ENCODE measurements at regions not wholly inside any gene's neighbourhood (a gene's known extent, or its start where the extent isn't known, plus 50 kb on each side); places are given as distances from the start of the nearest gene placed in this dataset.

DNA sequence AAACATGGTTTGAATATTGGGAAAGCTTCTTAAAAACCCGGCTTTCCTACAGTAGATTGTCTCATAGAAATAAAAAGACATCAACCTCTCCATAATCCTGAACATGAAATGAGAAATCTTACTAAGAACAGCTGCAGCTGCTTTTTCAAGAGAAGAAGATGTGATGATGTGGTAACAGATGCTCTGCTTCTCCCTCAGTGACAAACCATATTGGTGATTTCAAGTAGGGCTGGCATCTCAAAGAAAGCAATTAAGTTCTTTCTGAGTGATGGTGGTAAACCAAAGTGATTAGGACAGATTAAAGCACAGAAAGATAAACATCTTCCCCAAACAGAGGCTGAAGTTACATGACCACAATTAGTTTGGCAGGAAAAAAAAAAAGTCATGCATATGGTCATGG, 1477.7 kb downstream of the RAPGEF2 start:
- no peak overlapping the region for H3K4me3 ChIP-seq (ENCODE audit: low read depth, low read length)
- TF ChIP-seq CTCF (IDR thresholded peaks at IDR 0.05; ENCODE audit: low read depth, low read length, missing control alignments): no peak
- DNase-seq (ENCODE audit: low read depth): no peak

- H3K4me3 ChIP-seq (ENCODE audit: low read depth, low read length): no peak overlapping the region
- no peak for TF ChIP-seq CTCF (IDR thresholded peaks at IDR 0.05; ENCODE audit: low read depth, low read length, missing control alignments)
- DNase-seq (ENCODE audit: low read depth): no peak
Observed at GRCh38 chr4:160592258-160592657, 1489.4 kb downstream of the RAPGEF2 start.

DNA sequence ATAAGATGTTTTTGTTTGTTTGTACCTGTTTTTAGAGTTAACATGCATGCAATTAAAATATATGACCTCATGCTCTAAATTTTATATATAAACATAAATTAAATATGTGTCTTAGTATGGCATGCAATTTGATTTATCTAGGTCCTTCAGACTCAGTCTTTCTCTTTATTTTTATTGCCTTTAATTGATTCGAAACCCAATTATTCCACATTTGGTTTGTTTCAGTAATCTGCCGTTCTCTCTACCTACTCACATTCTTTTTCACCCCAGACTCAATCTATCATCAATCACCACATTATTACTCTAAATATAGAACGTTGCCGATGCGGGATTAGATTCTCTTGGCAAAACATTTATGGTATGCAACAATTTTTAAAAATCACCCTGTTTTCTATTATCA, 1492.8 kb downstream of the RAPGEF2 start:
- DNase-seq (ENCODE audit: low read depth): no peak
- no peak overlapping the region for H3K4me3 ChIP-seq (ENCODE audit: low read depth, low read length)
- TF ChIP-seq CTCF (IDR thresholded peaks at IDR 0.05; ENCODE audit: low read depth, low read length, missing control alignments): no peak

DNA sequence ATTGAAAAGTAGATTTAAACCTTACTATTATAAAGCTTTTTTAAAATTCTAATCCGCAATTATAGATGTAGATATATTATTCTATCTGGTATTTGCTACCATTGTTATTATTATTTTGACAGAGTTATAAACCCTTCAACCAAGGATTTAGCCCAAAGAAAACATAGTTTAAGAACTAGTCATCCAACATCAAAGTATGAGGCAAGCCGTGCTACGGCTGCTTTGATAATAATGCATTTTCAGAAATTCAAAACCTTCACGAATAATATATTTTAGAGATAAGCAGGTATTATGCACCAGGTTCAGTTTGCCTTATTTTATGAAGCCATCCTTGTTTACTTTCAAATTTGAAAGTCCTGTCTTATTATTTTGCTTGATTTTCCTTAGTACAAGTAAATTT, 1501.7 kb downstream of the RAPGEF2 start:
- TF ChIP-seq CTCF (IDR thresholded peaks at IDR 0.05; ENCODE audit: low read depth, low read length, missing control alignments): no peak
- H3K4me3 ChIP-seq (ENCODE audit: low read depth, low read length): no peak overlapping the region
- no peak for DNase-seq (ENCODE audit: low read depth)

- no peak for DNase-seq (ENCODE audit: low read depth)
- no peak overlapping the region for H3K4me3 ChIP-seq (ENCODE audit: low read depth, low read length)
- no peak for TF ChIP-seq CTCF (IDR thresholded peaks at IDR 0.05; ENCODE audit: low read depth, low read length, missing control alignments)
Observed at GRCh38 chr4:160611181-160611580, 1508.3 kb downstream of the RAPGEF2 start.

DNA sequence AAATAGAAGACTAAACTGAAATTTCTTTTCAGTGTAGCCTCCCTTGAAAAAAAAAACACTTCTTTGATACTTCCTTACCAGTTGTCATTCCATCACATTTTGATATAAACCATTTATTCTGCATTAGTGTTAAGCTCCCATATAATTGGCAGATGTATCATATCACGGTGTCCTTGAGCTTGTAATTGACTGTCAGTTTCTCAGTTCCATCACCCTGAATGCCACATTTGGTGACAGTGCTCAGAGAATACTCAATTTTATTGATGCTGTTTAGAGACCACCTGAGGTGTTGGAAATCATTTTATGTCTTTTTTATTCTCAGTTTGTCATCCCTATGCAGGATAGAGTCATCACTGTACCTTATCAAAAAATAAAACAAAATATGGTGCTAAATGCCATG, 1528.2 kb downstream of the RAPGEF2 start:
- no peak overlapping the region for H3K4me3 ChIP-seq (ENCODE audit: low read depth, low read length)
- DNase-seq (ENCODE audit: low read depth): no peak
- TF ChIP-seq CTCF (IDR thresholded peaks at IDR 0.05; ENCODE audit: low read depth, low read length, missing control alignments): no peak

DNA sequence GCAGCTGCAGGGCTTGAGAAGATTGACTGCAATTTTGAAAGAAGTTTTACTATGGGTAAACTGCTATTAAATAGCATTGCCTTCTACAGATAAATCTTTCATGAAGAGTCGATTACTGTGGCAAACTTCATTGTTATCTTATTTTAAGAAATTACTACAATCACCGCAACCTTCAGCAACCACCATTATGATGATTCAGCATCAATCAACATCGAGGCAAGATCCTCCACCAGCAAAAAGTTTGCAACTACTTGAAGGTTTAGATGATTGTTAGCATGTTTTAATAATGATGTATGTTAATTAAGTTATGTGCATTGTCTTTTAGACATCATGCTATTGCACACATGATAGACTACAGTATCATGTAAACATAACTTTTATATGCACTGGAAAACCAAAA, 1511.0 kb downstream of the FSTL5 start:
- TF ChIP-seq CTCF (IDR thresholded peaks at IDR 0.05; ENCODE audit: low read depth, low read length, missing control alignments): no peak
- DNase-seq (ENCODE audit: low read depth): no peak
- no peak overlapping the region for H3K4me3 ChIP-seq (ENCODE audit: low read depth, low read length)
